ENCODE measurements at regions not wholly inside any gene's neighbourhood (a gene's known extent, or its start where the extent isn't known, plus 50 kb on each side); places are given as distances from the start of the nearest gene placed in this dataset.

DNA sequence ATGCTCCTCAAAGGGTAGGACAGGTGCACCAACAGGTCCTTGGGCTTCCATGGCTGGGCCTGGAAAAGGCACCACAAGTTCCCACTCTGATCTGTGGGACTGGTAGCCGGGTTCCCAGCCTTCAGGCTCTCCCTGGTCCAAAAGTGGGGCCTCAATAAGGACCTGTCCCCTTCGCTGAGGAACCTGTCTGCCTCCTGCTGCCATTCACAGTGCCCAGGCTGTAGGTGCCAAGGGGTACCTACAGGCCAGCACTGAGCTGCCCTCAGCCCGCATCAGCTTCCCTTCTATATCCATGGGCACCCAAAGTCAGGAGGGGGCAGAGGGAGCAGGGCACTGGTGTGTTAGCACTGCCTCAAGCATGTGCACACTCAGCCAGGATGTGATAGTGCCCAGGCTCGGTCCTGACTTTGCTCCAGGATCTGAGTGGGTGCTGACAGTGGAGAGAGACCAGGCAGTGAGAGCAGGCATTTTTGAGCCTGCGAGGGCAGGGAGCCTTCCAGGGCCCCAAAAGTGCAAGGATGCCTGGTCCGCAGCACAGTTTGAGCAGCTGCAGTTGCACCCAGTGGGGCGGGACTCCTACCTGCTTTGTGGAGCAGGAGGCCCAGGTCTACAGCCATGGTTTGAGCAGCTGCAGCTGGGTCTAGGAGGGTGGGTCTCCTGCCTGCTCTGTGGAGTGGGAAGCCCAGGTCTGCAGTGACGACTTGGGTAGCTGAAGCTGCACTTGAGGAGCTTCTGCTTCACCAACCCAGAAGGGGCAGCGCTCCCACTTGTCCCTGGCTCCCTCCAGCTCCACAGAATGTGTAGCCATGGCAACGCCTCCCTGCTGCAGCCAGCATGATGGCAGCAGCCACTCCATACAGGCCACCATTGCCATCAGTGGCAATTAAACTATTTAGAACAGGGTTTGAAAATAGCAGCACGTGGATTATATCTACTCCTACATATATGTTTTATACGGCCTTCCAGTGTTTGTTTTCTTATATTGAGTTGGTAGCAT, 376.4 kb downstream of the KCTD8 start:
- dilution Hi-C loops (cut with MboI; ENCODE audit: extremely low pct_ligation_motif_present, low sequenced_read_pairs) = no loop called here
- BruUV-seq (replicated peaks) = no TSS peak

More for the DNA sequence above, 376.4 kb downstream of the KCTD8 start:
- no peak for DNase-seq (ENCODE audit: low read depth, low spot score)
- intact Hi-C loops (cut with micrococcal nuclease) = no loop called here
- POLR2A ChIA-PET = no interaction called here
- TF ChIP-seq MYC (IDR thresholded peaks at IDR 0.05; ENCODE audit: low read depth, low read length) (no peak), POLR2AphosphoS5 (IDR thresholded peaks at IDR 0.05; ENCODE audit: insufficient read depth, low read depth, low read length) (no peak), POLR2A (IDR thresholded peaks at IDR 0.05; ENCODE audit: low read depth, low read length) (no peak), EZH2 (IDR thresholded peaks at IDR 0.05; ENCODE audit: borderline replicate concordance, low read depth, low read length, severe bottlenecking) (no peak), GATA2 (IDR thresholded peaks at IDR 0.05; ENCODE audit: insufficient read depth, insufficient read length, low read depth, low read length) (no peak), FOS (IDR thresholded peaks at IDR 0.05; ENCODE audit: borderline replicate concordance, insufficient read depth, low read length) (no peak), JUN (IDR thresholded peaks at IDR 0.05; ENCODE audit: borderline replicate concordance, insufficient read depth, insufficient read length, low read depth) (no peak)
- TF ChIP-seq, protein P1, sequence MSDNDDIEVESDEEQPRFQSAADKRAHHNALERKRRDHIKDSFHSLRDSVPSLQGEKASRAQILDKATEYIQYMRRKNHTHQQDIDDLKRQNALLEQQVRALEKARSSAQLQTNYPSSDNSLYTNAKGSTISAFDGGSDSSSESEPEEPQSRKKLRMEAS (IDR thresholded peaks at IDR 0.05; ENCODE audit: insufficient read depth, insufficient read length) = no peak
- TF ChIP-seq, protein P2, sequence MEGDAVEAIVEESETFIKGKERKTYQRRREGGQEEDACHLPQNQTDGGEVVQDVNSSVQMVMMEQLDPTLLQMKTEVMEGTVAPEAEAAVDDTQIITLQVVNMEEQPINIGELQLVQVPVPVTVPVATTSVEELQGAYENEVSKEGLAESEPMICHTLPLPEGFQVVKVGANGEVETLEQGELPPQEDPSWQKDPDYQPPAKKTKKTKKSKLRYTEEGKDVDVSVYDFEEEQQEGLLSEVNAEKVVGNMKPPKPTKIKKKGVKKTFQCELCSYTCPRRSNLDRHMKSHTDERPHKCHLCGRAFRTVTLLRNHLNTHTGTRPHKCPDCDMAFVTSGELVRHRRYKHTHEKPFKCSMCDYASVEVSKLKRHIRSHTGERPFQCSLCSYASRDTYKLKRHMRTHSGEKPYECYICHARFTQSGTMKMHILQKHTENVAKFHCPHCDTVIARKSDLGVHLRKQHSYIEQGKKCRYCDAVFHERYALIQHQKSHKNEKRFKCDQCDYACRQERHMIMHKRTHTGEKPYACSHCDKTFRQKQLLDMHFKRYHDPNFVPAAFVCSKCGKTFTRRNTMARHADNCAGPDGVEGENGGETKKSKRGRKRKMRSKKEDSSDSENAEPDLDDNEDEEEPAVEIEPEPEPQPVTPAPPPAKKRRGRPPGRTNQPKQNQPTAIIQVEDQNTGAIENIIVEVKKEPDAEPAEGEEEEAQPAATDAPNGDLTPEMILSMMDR (IDR thresholded peaks at IDR 0.05; ENCODE audit: extremely low read depth in 1 of 2, insufficient read depth in 1 of 2, low read depth in 1 of 2, low read length in 2 of 2) = no peak
- CTCF ChIA-PET = no interaction called here
- no peak overlapping the region for H3K4me2 ChIP-seq (ENCODE audit: insufficient read depth, low read length)
- no peaks in the 10 kb centered on the region for H3K9me3 ChIP-seq (replicated peaks; ENCODE audit: control insufficient read depth, insufficient read depth, low read length)
- H4K20me1 ChIP-seq (replicated peaks; ENCODE audit: control insufficient read depth, extremely low read depth, insufficient read depth, low read length) = no peaks in the 10 kb centered on the region
- FAIRE-seq = no peak
- H2AFZ ChIP-seq (ENCODE audit: low read depth, low read length) = no peak overlapping the region
- H3K4me1 ChIP-seq (ENCODE audit: control insufficient read depth, extremely low read depth, insufficient read depth, low read length) = no peaks in the 10 kb centered on the region
- H3K36me3 ChIP-seq (ENCODE audit: control insufficient read depth in 2 of 2, extremely low read depth in 1 of 2, insufficient read depth in 2 of 2, low read length in 2 of 2) = no peaks in the 10 kb centered on the region
- no peak overlapping the region for H3K27ac ChIP-seq (ENCODE audit: insufficient read depth, low read depth, low read length)
- no peaks in the 10 kb centered on the region for H3K79me2 ChIP-seq (ENCODE audit: control insufficient read depth, insufficient read depth, low read length)
- H3K9me1 ChIP-seq (replicated peaks; ENCODE audit: control insufficient read depth, extremely low read depth, insufficient read depth, low read length) = no peaks in the 10 kb centered on the region
- H3K9ac ChIP-seq (replicated peaks; ENCODE audit: extremely low read depth, insufficient read depth, low read length) = no peak overlapping the region
- H3K4me3 ChIP-seq (replicated peaks in 1 of 3; ENCODE audit: insufficient read depth in 1 of 3, low read depth in 1 of 3, low read length in 3 of 3) = no peak overlapping the region
- no peaks in the 10 kb centered on the region for H3K27me3 ChIP-seq (ENCODE audit: control insufficient read depth in 2 of 2, insufficient read depth in 2 of 2, low read length in 2 of 2)
